Keratinocyte (primary cell): ENCODE measurements at regions not wholly inside any gene's neighbourhood (a gene's known extent, or its start where the extent isn't known, plus 50 kb on each side); places are given as distances from the start of the nearest gene placed in this dataset.

Source experiments
- DNase-seq: peaks from one replicate; pipeline ENCODE4 v3.0.0-alpha.2; 2011; ENCODE audit warnings: low read depth, missing footprints, low spot score
- FAIRE-seq: peaks from 2 replicates; lab custom pipeline; 2011; peaks lifted over from hg19 to GRCh38; lab: Jason Lieb, UNC
- H2AFZ ChIP-seq: 2 replicates; pipeline ENCODE4 v1.6.0; 2012; ENCODE audit warnings: low read length, control low read depth, inconsistent platforms; ENCODE audit not compliant: control insufficient read depth
- H3K27ac ChIP-seq: 2 replicates; pipeline ENCODE4 v1.5.1; 2011; ENCODE audit warnings: low read length; ENCODE audit not compliant: control insufficient read depth, insufficient read depth
- H3K27me3 ChIP-seq: 3 replicates; pipeline ENCODE4 v1.6.0; 2011; ENCODE audit warnings: low read length; ENCODE audit not compliant: control insufficient read depth, insufficient read depth; ENCODE audit errors: extremely low read depth
- H3K36me3 ChIP-seq, 2 experiments: 2 replicates in 1 of 2; 3 replicates in 1 of 2; pipeline ENCODE4 v1.5.1; 2011; ENCODE audit warnings: low read length in 2 of 2, mild to moderate bottlenecking in 1 of 2; ENCODE audit not compliant: control insufficient read depth in 2 of 2, insufficient read depth in 2 of 2; ENCODE audit errors: extremely low read depth in 1 of 2
- H3K4me1 ChIP-seq: 3 replicates; pipeline ENCODE4 v1.5.1; 2011; ENCODE audit warnings: low read length; ENCODE audit not compliant: control insufficient read depth, insufficient read depth; ENCODE audit errors: extremely low read depth
- H3K4me2 ChIP-seq: 3 replicates; pipeline ENCODE4 v1.6.0; 2011; ENCODE audit warnings: low read depth, low read length; ENCODE audit not compliant: control insufficient read depth, insufficient read depth; ENCODE audit errors: extremely low read depth
- H3K4me3 ChIP-seq, 3 experiments: fragments of 200-600 bp in 1 of 3; sonication (generic) in 1 of 3; 2 replicates in 2 of 3; 3 replicates in 1 of 3; pipeline ENCODE4 v1.5.1; 2011 to 2016; ENCODE audit warnings: low read length in 3 of 3, mild to moderate bottlenecking in 3 of 3, control low read depth in 2 of 3, inconsistent platforms in 1 of 3, low read depth in 1 of 3, mixed read lengths in 1 of 3, mixed run types in 1 of 3, moderate library complexity in 1 of 3; ENCODE audit not compliant: control insufficient read depth in 2 of 3, insufficient read depth in 2 of 3; ENCODE audit errors: extremely low read depth in 1 of 3
- H3K79me2 ChIP-seq: 2 replicates; pipeline ENCODE4 v1.6.0; 2012; ENCODE audit warnings: low read length; ENCODE audit not compliant: control insufficient read depth, insufficient read depth
- H3K9ac ChIP-seq: 3 replicates; pipeline ENCODE4 v1.6.0; 2011; ENCODE audit warnings: low read length; ENCODE audit not compliant: control insufficient read depth, insufficient read depth; ENCODE audit errors: extremely low read depth
- H3K9me1 ChIP-seq: 3 replicates; pipeline ENCODE4 v1.6.0; 2011; ENCODE audit warnings: low read length; ENCODE audit not compliant: control insufficient read depth, insufficient read depth; ENCODE audit errors: extremely low read depth
- H3K9me3 ChIP-seq: 2 replicates; pipeline ENCODE4 v1.5.1; 2012; ENCODE audit warnings: low read depth, low read length; ENCODE audit not compliant: control insufficient read depth
- H4K20me1 ChIP-seq: 3 replicates; pipeline ENCODE4 v1.6.0; 2011; ENCODE audit warnings: low read length; ENCODE audit not compliant: control insufficient read depth, insufficient read depth; ENCODE audit errors: extremely low read depth
- EZH2 ChIP-seq: IDR thresholded peaks from one replicate; pipeline ENCODE4 v1.6.1; 2012; ENCODE audit warnings: inconsistent platforms, mild to moderate bottlenecking, low read length, moderate library complexity
- dilution Hi-C: fragments of 300-500 bp; cut with MboI; formaldehyde crosslinking; loops from one replicate; pipeline ENCODE4 v1.7.0; 2020; ENCODE audit warnings: low sequenced_read_pairs; ENCODE audit not compliant: extremely low pct_ligation_motif_present
- TF ChIP-seq, protein P1 (sequence below), 3 experiments: IDR thresholded peaks in 1 of 3; conservative IDR thresholded peaks in 1 of 3; optimal IDR thresholded peaks in 1 of 3; 2 replicates in 2 of 3; 3 replicates in 1 of 3; pipeline versions ENCODE3 to v1.5.1; 2011; ENCODE audit warnings: low read length in 3 of 3, mild to moderate bottlenecking in 3 of 3, moderate library complexity in 2 of 3, control low read depth in 1 of 3, inconsistent platforms in 1 of 3; ENCODE audit not compliant: insufficient read depth in 2 of 3; ENCODE audit errors: extremely low read depth in 1 of 3

- Histone ChIP-seq H3K4me1 (no peaks in the 10 kb centered on the region), H4K20me1 (no peaks in the 10 kb centered on the region), H2AFZ (no peak overlapping the region), H3K27me3 (peaks cover 3% of the 10 kb centered on the region), H3K79me2 (no peaks in the 10 kb centered on the region), H3K4me2 (no peak overlapping the region), H3K9me3 (no peaks in the 10 kb centered on the region), H3K9me1 (no peaks in the 10 kb centered on the region), H3K27ac (no peak overlapping the region), H3K4me3 (no peak overlapping the region), H3K36me3 (no peaks in the 10 kb centered on the region), H3K9ac (no peak overlapping the region)
- no peak for TF ChIP-seq EZH2
- TF ChIP-seq, protein P1, sequence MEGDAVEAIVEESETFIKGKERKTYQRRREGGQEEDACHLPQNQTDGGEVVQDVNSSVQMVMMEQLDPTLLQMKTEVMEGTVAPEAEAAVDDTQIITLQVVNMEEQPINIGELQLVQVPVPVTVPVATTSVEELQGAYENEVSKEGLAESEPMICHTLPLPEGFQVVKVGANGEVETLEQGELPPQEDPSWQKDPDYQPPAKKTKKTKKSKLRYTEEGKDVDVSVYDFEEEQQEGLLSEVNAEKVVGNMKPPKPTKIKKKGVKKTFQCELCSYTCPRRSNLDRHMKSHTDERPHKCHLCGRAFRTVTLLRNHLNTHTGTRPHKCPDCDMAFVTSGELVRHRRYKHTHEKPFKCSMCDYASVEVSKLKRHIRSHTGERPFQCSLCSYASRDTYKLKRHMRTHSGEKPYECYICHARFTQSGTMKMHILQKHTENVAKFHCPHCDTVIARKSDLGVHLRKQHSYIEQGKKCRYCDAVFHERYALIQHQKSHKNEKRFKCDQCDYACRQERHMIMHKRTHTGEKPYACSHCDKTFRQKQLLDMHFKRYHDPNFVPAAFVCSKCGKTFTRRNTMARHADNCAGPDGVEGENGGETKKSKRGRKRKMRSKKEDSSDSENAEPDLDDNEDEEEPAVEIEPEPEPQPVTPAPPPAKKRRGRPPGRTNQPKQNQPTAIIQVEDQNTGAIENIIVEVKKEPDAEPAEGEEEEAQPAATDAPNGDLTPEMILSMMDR (optimal IDR thresholded peaks at IDR 0.05 in 1 of 3, IDR thresholded peaks at IDR 0.05 in 1 of 3, conservative IDR thresholded peaks at IDR 0.05 in 1 of 3; ENCODE audit: extremely low read depth in 1 of 3, insufficient read depth in 2 of 3, low read length in 3 of 3) = no peak
- dilution Hi-C loops = no loop called here
- FAIRE-seq = no peak
- no peak for DNase-seq
Observed at GRCh38 chr9:83138422-83139135, 75.6 kb upstream of the RASEF start.

DNA sequence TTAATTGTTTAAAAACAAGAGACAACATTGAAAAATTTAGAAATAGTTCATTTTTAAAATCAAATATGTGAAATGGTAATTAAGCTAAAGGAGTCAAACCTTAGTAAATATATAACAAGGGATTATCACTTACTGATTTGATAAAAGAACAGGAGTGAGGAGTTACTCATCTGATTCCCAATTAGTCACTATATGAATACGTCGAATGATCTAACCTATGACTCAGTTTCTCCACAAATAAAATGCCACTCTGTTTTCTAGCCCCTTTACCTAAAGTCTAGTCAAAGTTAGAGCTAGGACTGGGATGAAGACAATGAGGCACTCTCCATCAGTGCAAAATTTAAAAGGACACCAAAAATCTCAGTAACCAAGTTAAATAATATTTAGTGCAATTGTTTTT is 70.4 kb upstream of the RASEF start:
- Histone ChIP-seq H4K20me1 (no peaks in the 10 kb centered on the region), H3K27ac (no peak overlapping the region), H3K9me3 (no peaks in the 10 kb centered on the region), H3K79me2 (no peaks in the 10 kb centered on the region), H3K9me1 (no peaks in the 10 kb centered on the region), H2AFZ (no peak overlapping the region), H3K4me1 (no peaks in the 10 kb centered on the region), H3K36me3 (no peaks in the 10 kb centered on the region), H3K27me3 (no peaks in the 10 kb centered on the region), H3K9ac (no peak overlapping the region), H3K4me2 (no peak overlapping the region), H3K4me3 (no peak overlapping the region)
- DNase-seq (no peak), FAIRE-seq (no peak)
- TF ChIP-seq, protein P1 (optimal IDR thresholded peaks at IDR 0.05 in 1 of 3, IDR thresholded peaks at IDR 0.05 in 1 of 3, conservative IDR thresholded peaks at IDR 0.05 in 1 of 3; ENCODE audit: extremely low read depth in 1 of 3, insufficient read depth in 2 of 3, low read length in 3 of 3) = no peak
- no peak for TF ChIP-seq EZH2
- dilution Hi-C loops = no loop called here
